ENCODE measurements at regions not wholly inside any gene's neighbourhood (a gene's known extent, or its start where the extent isn't known, plus 50 kb on each side); places are given as distances from the start of the nearest gene placed in this dataset.

GRCh38 chr10:36171953-36172940, 530.2 kb upstream of the FZD8 start:
- DNase-seq (ENCODE audit: low read depth): peak; percentile 65

GRCh38 chr10:36171556-36171952, 529.5 kb upstream of the FZD8 start:
- DNase-seq (ENCODE audit: low read depth): no peak

GRCh38 chr10:36170943-36171501, 528.9 kb upstream of the FZD8 start:
- no peak for DNase-seq (ENCODE audit: low read depth)

- DNase-seq (ENCODE audit: low read depth): no peak
Measured at GRCh38 chr10:36170142-36170719, 528.1 kb upstream of the FZD8 start.

GRCh38 chr10:36168777-36169176, 526.7 kb upstream of the FZD8 start:
- DNase-seq (ENCODE audit: low read depth): no peak

- DNase-seq (ENCODE audit: low read depth): no peak
Measured at GRCh38 chr10:36164556-36165504, 522.7 kb upstream of the FZD8 start.

GRCh38 chr10:36163827-36164226, 521.7 kb upstream of the FZD8 start:
- DNase-seq (ENCODE audit: low read depth): peak; percentile 11

- no peak for DNase-seq (ENCODE audit: low read depth)
Measured at GRCh38 chr10:36157486-36157885, 515.4 kb upstream of the FZD8 start.

GRCh38 chr10:36148207-36148606, 506.1 kb upstream of the FZD8 start:
- no peak for DNase-seq (ENCODE audit: low read depth)

- no peak for DNase-seq (ENCODE audit: low read depth)
Measured at GRCh38 chr10:36147529-36147928, 505.4 kb upstream of the FZD8 start.

GRCh38 chr10:36141856-36142560, 499.9 kb upstream of the FZD8 start:
- peak; percentile 15 for DNase-seq (ENCODE audit: low read depth)

GRCh38 chr10:36129051-36129450, 487.0 kb upstream of the FZD8 start:
- peak; percentile 14 for DNase-seq (ENCODE audit: low read depth)

- no peak for DNase-seq (ENCODE audit: low read depth)
Measured at GRCh38 chr10:36126076-36126475, 484.0 kb upstream of the FZD8 start.

GRCh38 chr10:36119455-36119854, 477.4 kb upstream of the FZD8 start:
- no peak for DNase-seq (ENCODE audit: low read depth)

- DNase-seq (ENCODE audit: low read depth): no peak
Measured at GRCh38 chr10:36118314-36118713, 476.2 kb upstream of the FZD8 start.

- DNase-seq (ENCODE audit: low read depth): no peak
Measured at GRCh38 chr10:36117890-36118289, 475.8 kb upstream of the FZD8 start.

- DNase-seq (ENCODE audit: low read depth): no peak
Measured at GRCh38 chr10:36117231-36117630, 475.1 kb upstream of the FZD8 start.

GRCh38 chr10:36116731-36117130, 474.6 kb upstream of the FZD8 start:
- no peak for DNase-seq (ENCODE audit: low read depth)

- no peak for DNase-seq (ENCODE audit: low read depth)
Measured at GRCh38 chr10:36116040-36116439, 473.9 kb upstream of the FZD8 start.

- DNase-seq (ENCODE audit: low read depth): no peak
Measured at GRCh38 chr10:36115364-36115763, 473.3 kb upstream of the FZD8 start.

- DNase-seq (ENCODE audit: low read depth): peak; percentile 98
Measured at GRCh38 chr10:36114913-36115312, 472.8 kb upstream of the FZD8 start.

Measured in amniotic epithelial cell (primary cell).